ENCODE measurements at regions not wholly inside any gene's neighbourhood (a gene's known extent, or its start where the extent isn't known, plus 50 kb on each side); places are given as distances from the start of the nearest gene placed in this dataset.

- TF ChIP-seq E2F5 (CRISPR knock-in tag; conservative IDR thresholded peaks at IDR 0.05), result no peak
- TF ChIP-seq ZNF253 (CRISPR knock-in tag; IDR thresholded peaks at IDR 0.05; ENCODE audit: borderline replicate concordance), result no peak
- no peak for TF ChIP-seq IKZF4 (CRISPR knock-in tag; IDR thresholded peaks at IDR 0.05; ENCODE audit: borderline replicate concordance, low read depth, not compliant biosample characterization)
- no peak for TF ChIP-seq MLLT10 (CRISPR knock-in tag; IDR thresholded peaks at IDR 0.05)
- TF ChIP-seq PHF8 (CRISPR knock-in tag; IDR thresholded peaks at IDR 0.05), result no peak
- TF ChIP-seq CHCHD3 (CRISPR knock-in tag; IDR thresholded peaks at IDR 0.05), result no peak
These were observed 477.5 kb upstream of the MPDZ start for GRCh38 chr9:13756943-13757342.
